Fibroblast of skin of right quadriceps (primary cell): ENCODE measurements at regions not wholly inside any gene's neighbourhood (a gene's known extent, or its start where the extent isn't known, plus 50 kb on each side); places are given as distances from the start of the nearest gene placed in this dataset.

Experiments
- DNase-seq: peaks from one replicate; pipeline ENCODE4 v3.0.0-alpha.2; 2013

GRCh38 chr18:4511166-4511565 is 56.1 kb upstream of the DLGAP1 start:
- DNase-seq, result no peak

- peak; percentile 4 for DNase-seq
These were observed 55.6 kb upstream of the DLGAP1 start for GRCh38 chr18:4510711-4511110.

GRCh38 chr18:4510160-4510559 is 55.1 kb upstream of the DLGAP1 start:
- DNase-seq, result no peak
